ENCODE measurements at regions not wholly inside any gene's neighbourhood (a gene's known extent, or its start where the extent isn't known, plus 50 kb on each side); places are given as distances from the start of the nearest gene placed in this dataset.

DNA sequence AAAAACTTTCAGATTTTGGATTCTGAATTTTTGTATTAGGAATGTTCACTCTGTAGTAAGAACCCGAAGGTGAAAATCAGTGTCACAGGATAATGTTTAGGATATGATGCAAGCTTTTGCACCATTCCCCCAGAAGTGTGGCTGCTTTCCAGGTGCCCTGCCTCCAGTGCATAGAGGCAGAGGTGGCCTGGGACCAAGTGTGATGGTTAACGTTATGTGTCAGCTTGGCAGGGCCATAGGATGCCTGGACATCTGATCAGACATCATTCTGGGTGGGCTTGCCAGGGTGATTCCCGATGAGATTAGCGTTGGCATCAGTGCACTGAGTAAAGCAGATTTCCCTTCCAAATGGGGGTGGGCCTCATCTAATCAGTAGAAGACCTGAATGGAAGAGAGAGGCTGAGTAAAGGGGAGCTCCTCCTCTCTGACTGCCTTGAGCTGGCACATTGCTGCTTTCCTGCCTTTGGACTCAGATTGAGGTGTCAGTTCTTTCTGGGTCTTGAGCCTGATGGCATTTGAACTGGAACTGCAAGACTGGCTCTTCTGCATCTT is 177.4 kb upstream of the HS6ST1 start:
- no peak for DNase-seq

DNA sequence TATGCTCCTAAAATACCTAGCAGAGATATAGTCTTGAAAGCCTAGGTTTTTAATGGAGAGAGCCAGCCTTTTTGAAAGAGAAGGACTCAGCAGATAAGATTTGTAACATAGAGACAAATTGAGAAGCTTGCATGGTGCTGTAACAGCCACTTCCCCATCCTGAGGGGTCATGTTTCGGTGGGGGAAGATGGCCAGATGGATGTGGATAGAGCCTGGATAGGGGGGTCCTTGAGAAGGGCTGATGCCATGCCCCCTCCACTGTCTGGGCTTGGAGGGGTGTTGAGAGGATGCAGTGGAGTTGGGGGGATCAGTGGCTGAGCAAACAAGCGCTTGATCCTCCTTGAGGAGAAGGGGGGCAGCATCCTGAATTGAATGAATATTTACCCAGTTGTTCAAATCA is 178.0 kb upstream of the HS6ST1 start:
- DNase-seq, result no peak

DNA sequence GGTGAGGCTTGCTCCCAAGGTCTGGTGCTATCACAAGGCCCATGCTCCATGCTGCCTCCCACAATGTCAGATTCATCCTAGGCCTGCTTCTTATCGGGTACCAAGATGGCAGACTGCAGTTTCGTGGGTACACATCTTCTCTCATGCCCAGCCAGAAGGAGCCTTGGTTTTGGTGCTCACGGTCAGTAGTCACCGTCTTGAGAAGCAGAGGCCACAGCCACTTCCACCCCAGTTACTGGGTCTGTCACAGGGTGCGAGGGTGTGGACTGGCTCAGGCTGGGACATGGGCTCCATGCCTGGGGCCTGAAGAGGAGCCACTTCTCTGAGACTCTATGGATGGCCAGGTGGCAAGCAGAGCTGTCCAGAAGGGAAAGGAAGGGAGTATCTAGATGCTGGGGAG is 178.8 kb upstream of the HS6ST1 start:
- no peak for DNase-seq

DNA sequence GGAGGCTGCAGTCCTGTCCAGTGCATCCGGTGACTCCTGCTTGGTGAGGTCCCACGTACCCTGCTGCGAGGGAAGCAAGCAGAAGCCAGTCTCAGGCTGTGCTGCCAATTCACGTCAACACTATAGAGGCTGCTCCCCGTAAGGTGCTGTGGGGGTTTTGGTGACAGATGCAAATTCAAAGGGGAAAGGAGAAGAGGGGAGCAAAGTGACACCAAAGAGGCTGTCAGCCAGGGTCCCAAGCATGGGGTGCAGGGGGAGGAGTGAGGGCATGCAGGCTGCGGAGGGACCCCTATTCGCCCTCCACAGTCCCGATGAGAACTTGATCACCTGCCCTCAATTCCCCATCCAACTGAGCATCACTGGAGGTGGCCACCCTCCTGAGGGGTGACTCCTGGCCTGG is 179.4 kb upstream of the HS6ST1 start:
- no peak for DNase-seq

DNA sequence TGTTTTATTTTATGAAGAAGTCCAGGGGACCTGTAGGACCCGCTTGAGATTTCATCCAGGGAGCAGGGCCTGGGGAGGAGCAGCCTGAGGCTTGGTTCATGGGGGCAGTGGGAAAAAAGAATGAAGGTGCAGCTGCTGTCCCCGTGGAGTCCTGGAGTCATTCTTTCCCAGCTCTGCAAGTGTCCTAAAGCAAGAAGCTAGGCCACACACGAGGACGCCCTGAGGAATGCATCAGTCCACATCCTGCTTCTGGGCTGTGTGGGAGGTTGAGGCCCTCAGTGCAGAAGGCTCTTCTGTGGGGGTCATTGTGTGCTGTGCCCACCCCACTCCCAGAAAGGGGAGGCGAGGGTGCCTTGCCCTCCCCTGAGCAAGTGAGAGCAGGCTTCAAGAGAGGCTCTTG is 179.9 kb upstream of the HS6ST1 start:
- DNase-seq, result no peak

DNA sequence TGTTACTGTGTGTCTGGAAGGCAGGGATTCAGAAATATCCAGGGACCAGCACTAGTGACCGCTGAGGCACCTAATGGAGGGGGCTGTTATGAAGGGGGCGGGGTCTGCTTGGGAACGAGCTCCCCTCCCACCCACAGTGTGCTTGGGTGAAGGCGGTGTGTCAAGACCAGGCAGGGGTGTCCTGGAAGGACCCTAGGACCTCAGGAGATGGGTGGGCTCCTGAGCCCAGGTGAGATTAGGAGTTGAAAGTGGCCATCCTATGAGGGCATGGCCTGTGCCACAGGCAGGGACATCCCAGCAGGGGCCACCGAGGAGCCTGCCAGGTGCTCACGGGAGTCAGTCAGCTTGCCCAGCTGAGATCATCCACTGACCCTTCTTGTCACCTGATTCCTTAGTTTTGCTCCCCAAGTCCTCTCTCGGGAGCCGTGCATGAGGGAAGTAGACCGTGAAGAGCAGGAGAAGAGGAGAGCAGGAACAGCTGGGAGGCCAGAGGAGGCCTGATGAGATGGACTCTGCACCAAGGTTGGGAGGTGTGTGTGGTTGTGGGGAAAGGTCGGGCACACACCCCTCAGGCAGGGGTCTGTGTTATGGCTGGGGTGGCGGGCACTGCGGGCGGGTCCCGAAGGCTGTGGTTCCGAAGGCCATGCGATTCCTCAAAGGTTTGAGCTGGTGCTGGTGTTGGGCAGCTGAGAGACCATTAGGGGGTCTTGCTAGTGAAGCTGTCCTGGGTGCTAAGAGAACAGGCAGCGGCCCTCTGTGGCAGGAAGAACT is 180.9 kb upstream of the HS6ST1 start:
- no peak for DNase-seq

DNA sequence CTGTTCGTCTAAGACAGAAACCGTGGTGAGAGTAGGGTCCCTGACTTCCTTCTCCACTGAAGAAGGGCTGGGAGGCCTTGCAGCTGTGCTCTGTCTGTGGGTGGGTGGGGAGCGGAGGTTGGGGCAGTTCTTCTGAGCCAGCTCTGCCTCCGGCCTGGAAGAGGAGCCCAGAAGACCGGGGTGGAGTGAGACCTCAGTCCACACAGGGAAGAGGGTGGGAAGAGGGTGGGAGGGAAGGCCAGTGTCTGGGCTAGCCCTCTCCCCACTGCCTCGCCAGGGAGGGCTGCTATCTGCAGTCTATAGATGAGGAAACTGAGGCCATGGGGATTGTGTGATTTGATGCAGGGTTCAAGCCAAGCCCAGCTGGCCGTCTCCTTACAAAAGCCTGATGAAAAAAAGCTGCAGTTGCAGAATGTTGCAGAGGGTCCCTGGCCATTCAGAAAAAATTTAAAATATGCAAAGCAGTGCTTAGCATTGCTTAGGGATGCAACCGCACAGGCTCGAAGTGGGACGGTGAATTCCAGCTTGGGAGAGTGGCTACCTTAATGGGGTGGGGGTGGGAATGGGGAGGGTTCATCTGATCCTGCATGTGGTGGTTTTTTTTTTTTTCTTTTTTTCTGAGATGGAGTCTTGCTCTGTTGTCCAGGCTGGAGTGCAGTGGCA is 181.6 kb upstream of the HS6ST1 start:
- DNase-seq, result no peak

DNA sequence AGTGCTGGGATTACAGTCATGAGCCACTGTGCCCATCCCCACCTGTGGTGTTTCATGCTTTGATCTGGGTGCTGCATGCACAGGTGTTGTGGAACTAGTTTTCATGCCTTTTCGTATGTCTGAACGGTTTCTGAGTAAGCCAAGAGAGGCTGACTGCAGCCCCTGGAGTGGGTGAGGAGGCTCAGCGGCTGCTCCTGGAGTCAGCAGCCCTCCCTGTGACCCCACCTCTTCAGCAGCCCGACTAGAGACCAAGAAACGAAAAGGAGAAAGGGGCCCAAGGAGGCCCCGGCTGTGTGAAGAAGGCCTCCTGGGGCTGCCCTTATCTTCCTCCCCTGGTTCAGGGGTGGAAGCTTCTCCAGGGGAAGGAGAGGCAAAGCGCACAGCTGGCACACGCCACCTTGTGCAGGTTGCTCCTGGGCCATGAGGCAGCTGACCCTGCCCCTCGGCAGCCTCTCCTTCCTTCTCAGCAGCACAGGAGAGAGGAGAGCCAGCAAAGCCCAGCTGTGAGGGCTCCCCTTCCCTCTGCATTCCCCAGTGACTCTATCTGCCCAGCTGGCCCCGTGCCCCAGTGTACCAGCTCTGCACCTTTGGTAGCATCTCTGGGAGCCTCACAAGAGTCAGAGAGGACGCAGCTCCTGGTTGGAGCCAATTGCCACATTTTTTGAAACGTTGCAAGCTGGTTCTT is 182.5 kb upstream of the HS6ST1 start:
- no peak for DNase-seq

DNA sequence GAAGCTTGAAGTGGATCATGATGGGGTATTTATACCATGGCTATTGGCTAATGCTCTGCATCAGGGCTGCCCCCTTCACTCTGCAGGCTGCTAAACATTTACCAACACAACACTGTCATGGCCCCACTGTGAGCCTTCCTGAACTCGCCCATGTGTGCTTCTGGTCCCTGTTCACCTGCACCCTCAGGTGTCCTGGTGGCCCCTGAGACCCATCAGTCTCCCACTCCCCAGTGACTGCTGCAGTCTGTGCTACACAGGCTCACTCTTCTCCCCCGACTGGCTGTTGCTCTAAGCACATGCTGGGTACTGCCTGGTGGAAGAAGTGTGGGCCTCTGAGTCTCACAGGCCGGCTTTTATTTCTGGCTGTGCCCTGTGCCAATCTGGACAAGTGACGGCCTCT is 183.0 kb upstream of the HS6ST1 start:
- no peak for DNase-seq

DNA sequence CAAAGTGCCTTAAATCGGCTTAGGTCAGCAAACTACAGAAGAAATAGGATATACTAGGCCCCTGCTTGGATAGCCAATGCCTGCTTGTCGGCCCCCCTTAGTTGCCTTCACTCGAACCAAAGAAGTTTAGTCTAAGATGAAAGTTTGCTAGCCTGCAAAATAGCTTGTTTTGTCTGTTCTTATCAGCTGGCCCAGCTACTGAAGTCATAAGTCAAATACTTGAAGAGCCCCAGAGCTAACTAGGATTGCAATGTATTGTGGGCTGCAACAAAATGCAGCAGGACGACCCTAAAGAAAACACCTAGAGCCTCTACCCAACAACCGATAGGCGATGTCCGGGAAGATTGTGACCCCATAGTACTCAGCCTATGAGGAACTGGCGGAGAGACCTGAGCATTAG is 183.5 kb upstream of the HS6ST1 start:
- DNase-seq, result no peak

DNA sequence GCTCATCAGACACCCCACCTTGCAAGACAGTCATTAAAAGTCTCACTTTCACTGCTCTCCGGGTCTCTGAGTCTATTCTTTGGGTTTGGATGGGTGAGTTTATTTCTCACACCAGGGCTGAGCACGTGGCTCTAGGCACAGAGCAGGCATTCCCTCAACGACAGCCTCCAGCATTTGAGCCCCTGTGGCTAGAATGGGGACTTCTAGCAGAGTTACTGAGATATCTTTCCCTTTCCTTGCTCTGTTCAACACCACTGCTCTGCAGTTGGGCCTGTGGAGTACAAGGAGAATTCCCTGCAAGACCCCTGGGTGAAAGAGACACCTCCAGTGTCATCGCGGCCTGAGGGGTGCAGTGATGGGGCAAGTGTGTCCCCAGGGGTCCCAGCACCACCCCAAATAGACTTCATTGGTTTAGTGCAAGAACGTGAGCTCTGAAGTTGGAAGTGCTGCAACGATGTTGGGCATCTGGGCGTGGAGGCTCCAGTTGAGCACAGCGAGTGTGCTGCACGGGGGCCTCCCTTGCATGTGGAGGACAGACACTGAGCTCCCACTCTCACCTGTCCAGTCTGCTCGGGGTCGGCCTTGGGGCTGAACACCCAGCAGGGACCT is 184.1 kb upstream of the HS6ST1 start:
- DNase-seq, result no peak

DNA sequence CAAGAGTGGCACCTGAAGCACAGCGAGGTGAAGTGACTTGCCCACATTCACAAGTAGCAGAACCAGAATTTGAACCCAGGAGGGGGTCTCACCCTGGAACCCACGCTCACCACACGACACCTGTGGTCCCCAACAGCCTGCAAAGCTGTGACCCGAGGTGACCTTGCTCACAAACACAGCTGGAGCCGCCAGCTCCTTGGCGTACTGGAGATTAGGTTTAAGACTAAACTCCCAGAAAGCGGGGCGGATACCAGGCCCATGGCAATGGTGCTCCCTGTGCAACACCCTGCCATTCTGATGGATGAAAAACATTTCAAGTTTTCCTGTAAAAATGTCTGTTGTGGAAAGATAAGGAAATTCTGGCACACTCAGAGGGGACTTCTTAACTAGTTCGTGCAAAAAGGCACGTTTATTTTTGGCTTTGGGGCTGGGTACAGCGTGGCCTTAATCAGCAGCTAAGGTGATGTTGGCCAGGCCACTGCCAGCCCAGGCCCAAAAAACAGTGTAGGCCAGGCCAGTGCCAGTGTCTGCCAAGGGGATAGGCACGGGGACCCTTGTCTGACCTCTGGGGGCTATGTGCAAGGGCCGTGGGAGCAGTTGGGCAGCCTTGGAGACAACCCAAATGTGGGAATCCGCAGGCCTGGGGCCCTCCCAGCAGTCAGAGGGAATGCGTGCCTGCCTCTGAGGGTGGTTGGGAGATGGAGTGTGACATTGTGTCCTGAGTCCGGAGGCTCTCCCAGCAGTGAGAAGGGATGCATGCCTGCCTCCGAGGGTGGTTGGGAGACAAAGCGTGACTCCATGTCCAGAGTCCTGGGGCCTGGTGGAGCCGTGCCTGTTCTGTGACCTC is 185.0 kb upstream of the HS6ST1 start:
- DNase-seq, result no peak

DNA sequence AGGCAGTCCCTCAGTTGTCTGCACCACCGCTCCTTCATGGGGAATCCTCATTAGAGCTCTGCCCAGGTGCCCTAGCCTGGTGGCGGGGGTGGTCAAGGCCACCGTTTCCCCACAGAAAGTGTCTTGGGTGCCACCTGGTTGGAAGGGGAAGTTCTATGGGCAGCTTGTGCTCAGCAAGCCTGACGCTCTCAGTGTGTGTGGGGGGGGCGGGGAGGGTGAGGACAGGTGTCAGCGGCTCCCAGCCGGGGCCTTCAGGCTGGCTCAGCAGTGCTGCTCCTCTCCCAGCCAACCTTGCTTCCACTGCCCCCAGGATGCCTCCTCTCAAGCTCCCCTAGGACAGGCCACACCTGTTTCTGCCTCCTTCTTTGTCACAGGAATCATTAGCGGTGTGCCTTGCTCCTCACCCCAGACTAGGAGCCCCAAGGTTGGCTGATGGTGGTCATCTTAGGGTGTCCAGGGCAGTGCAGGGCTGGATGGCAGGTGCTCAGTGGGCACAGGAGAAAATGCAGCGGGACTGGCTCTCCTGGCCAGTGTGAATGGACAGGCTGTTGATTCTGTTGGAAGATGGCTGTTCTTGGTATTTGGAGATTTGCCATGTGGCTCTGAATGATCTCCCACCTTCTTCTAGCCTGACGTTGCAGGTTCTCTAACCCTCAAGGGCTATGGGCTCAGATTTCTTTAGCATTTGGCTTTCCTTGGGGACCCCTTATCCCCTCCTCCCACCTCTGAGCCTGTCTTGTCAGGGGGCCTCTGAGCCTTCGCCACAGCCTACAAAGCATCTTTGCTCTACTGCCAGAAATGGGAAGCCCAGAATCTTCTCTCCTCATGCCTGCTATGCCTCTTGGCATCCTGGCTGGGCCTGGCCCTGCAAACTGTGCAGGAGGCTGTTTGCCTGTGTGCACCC is 185.8 kb upstream of the HS6ST1 start:
- DNase-seq, result no peak

DNA sequence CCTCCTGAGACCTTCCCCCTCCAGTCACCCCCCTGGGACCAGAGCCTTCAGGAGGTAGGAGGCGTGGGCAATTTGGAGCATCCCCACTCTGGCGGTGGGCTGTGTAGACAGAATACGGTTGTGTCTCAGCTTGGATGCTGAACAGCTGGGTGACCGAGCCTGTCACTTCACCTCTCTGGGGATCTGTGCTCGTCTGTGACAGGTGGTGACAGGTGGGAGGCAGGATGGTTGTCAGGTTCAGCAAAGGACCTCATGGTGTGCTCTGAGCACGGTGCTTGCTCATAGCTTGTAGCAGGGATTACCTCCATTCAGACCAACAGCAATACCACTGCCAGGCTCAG is 186.5 kb upstream of the HS6ST1 start:
- no peak for DNase-seq

DNA sequence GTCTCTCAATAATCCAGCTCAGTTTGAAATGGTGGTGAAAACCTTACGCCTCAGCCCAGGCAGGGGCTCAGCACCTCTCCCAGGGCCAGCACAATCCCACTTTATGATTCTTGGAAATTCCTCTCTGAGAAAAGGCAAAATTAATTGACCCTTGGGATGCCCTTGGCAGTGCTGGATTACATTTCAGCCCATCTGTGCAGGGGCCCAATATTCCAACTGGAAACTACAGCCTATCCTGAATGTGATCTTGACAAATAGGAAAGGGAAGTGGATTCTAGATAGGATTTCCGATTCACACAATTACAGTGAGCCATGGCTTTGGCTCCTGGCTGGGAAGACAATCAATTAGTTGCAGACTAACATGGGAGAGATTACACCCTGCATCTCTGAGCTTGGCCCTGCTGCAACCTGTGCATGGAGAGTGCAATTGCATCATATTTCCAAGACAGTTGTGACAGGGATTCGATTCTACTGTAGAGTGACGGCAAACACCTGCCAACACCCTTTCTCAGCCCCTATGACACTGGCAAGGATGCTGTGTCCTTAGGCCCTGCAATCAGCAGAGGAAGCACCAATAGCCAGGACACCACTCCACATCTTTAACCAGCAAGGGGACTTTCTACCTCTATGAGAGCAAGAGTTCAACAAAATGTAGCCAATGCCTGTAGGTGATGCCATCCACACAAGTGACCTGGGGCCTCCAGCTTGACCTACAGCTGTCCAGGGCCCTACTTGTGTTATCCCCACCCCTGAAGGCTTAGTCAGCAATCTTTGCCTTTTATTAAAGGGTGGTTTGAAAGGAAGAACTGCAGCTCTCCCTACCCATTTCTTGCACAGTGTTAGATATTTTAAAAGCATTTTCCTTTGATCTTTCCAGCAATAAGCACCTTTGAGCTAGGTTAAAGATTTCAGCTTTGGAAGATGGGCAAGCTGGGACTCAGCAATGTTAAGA is 187.2 kb upstream of the HS6ST1 start:
- no peak for DNase-seq

DNA sequence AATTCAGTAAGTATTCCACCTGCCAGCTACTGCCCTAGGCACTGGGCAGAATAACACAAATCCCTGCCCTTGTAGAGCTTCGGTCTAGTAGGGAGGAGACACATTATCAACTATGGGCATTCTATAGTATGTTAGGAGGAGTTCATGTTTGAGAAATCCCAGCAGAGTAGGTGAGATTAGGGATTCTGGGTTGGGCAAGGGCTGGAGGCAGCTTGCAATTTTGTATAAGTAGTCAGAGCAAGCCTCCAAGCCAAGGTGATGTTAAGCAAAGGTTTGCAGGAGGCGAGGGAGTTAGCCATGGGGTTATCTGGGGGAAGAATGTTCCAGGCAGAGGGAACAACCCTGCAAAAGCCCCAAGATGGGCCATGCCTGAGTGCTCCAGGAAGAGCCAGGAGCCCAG is 187.9 kb upstream of the HS6ST1 start:
- DNase-seq, result no peak

DNA sequence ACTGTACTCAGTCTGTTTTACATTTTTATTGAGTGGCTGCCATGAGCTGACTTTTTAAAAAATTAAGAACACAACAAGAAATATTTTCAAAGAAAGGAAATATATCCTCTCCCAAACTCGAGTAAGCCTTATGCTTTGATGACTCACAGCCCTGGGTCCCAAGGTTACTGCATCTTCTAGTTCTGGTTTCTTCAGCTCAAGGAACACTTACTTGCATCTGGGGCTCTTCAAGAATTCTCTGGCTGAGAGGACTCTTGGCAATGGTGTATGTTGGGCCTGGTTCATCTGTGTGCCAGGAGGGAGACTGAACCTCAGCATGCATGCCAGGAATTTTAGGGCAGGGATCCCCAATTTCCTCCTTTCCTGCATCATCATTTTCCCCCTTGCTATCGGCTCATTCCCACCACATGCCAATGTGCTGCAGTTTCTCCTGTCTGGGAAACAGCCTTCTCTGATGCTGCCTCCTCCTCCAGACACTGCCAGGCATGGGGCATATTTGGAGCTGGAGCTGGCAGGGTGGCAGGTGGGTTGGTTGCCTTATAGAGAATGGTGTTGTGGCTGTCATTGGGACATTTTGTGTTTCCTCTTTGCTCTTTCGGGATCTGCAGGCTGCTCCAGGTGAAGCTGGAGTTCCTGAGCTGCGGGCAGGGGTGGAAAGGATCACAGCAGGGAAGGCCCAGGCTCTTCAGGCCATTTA is 192.2 kb upstream of the HS6ST1 start:
- DNase-seq, result no peak

DNA sequence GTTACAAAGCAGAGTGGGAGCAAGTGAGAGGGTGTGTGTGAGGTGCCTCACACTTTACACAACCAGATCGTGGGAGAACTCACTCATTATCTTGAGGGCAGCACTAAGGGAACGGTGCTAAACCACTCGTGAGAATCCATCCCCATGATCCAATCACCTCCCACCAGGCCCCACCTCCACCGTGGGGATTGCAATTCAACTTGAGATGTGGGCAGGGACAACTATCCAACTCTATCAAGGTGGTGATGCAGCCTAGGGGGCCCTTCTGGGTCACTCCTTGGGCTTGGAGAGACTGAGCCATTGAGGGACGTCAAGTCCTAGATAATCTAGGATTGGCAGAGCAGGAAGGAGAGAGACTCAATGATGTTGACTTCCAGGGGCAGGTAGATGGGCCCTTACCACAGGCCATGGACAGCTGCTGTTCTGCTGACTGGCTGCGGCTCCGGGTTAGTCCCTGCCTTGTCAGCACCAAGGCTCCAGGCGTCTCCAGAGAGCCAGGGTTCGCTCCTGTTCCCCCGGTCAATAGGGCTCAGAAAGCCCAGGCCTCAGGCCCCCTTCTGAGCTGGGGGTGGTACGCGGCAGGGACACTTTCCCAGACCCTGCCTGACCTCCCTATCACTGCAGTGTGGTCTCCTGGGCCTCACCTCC is 193.2 kb upstream of the HS6ST1 start:
- DNase-seq, result no peak
